VCaP (cell line): ENCODE measurements at regions not wholly inside any gene's neighbourhood (a gene's known extent, or its start where the extent isn't known, plus 50 kb on each side); places are given as distances from the start of the nearest gene placed in this dataset.

Experiments
- H3K27ac ChIP-seq: fragments of 450-650 bp; 2 replicates; pipeline ENCODE4 v1.5.1; 2017
- TF ChIP-seq, protein P1 (sequence below): fragments of 450-650 bp; conservative IDR thresholded peaks from 2 replicates; pipeline ENCODE4 v1.5.1; 2017; ENCODE audit warnings: mild to moderate bottlenecking, moderate library complexity

- H3K27ac ChIP-seq, result no peak overlapping the region
- TF ChIP-seq, protein P1, sequence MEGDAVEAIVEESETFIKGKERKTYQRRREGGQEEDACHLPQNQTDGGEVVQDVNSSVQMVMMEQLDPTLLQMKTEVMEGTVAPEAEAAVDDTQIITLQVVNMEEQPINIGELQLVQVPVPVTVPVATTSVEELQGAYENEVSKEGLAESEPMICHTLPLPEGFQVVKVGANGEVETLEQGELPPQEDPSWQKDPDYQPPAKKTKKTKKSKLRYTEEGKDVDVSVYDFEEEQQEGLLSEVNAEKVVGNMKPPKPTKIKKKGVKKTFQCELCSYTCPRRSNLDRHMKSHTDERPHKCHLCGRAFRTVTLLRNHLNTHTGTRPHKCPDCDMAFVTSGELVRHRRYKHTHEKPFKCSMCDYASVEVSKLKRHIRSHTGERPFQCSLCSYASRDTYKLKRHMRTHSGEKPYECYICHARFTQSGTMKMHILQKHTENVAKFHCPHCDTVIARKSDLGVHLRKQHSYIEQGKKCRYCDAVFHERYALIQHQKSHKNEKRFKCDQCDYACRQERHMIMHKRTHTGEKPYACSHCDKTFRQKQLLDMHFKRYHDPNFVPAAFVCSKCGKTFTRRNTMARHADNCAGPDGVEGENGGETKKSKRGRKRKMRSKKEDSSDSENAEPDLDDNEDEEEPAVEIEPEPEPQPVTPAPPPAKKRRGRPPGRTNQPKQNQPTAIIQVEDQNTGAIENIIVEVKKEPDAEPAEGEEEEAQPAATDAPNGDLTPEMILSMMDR, result no peak
Observed at GRCh38 chr4:38424151-38424871, 239.7 kb upstream of the KLF3 start.

GRCh38 chr4:38426532-38426931 lies 237.5 kb upstream of the KLF3 start:
- no peak overlapping the region for H3K27ac ChIP-seq
- TF ChIP-seq, protein P1, result no peak

- no peak overlapping the region for H3K27ac ChIP-seq
- TF ChIP-seq, protein P1, result no peak
Observed at GRCh38 chr4:38430841-38431240, 233.2 kb upstream of the KLF3 start.

- TF ChIP-seq, protein P1, result no peak
- H3K27ac ChIP-seq, result no peak overlapping the region
Observed at GRCh38 chr4:38442073-38442788, 221.8 kb upstream of the KLF3 start.

- TF ChIP-seq, protein P1, result peak; percentile 35; the same call in 1 of the 2 replicates
- peak overlapping the region; percentile 97 for H3K27ac ChIP-seq
Observed at GRCh38 chr4:38449506-38450174, 214.4 kb upstream of the KLF3 start.

- no peak overlapping the region for H3K27ac ChIP-seq
- TF ChIP-seq, protein P1, result no peak
Observed at GRCh38 chr4:38452009-38452408, 212.0 kb upstream of the KLF3 start.

DNA sequence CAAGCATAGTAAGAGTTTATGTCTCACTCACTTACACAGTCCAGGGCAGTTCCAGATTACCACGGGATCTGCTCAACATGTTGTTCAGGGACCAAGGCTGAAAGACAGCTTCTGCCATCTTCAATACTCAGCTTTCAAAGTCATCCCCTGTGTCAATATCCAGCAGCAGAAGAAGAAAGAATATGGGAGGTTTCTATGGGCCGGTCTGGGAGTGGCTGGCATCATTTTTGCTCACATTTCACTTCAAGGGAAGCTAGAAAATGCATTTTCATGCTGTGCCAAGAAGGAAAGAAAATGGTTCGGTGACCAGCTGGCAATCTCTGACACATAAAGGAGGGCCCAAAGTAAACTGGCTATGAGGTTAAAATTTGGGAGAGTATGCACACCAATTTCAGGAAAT lies 211.5 kb upstream of the KLF3 start:
- no peak overlapping the region for H3K27ac ChIP-seq
- TF ChIP-seq, protein P1, result no peak
